Trophoblast cell (in vitro differentiated cells and primary cell): ENCODE measurements at regions not wholly inside any gene's neighbourhood (a gene's known extent, or its start where the extent isn't known, plus 50 kb on each side); places are given as distances from the start of the nearest gene placed in this dataset.

Source experiments
- DNase-seq, 2 donors: peaks; one replicate each; pipeline ENCODE4 v3.0.0-alpha.2; 2016
- H2AFZ ChIP-seq: 2 replicates; pipeline ENCODE4 v1.6.1; 2013; ENCODE audit warnings: low read length, moderate library complexity, mild to moderate bottlenecking; ENCODE audit not compliant: insufficient read depth, poor library complexity
- H2AK5ac ChIP-seq: 2 replicates; pipeline ENCODE4 v1.6.1; 2013; ENCODE audit warnings: mild to moderate bottlenecking, low read length
- H2BK120ac ChIP-seq: 2 replicates; pipeline ENCODE4 v1.6.1; 2013; ENCODE audit warnings: low read length, mild to moderate bottlenecking, moderate library complexity; ENCODE audit not compliant: insufficient read depth, poor library complexity
- H2BK12ac ChIP-seq: 2 replicates; pipeline ENCODE4 v1.6.1; 2013; ENCODE audit warnings: mild to moderate bottlenecking, low read length, moderate library complexity
- H2BK5ac ChIP-seq: 2 replicates; pipeline ENCODE4 v1.6.1; 2013; ENCODE audit warnings: low read length, low read depth, moderate library complexity, mild to moderate bottlenecking; ENCODE audit not compliant: poor library complexity
- H3K14ac ChIP-seq: 2 replicates; pipeline ENCODE4 v1.6.1; 2013; ENCODE audit warnings: mild to moderate bottlenecking, low read length
- H3K18ac ChIP-seq: 2 replicates; pipeline ENCODE4 v1.6.1; 2013; ENCODE audit warnings: mild to moderate bottlenecking, low read length
- H3K23ac ChIP-seq: 2 replicates; pipeline ENCODE4 v1.6.1; 2013; ENCODE audit warnings: low read length
- H3K27ac ChIP-seq: 2 replicates; pipeline ENCODE4 v1.5.1; 2013; ENCODE audit warnings: low read depth, mild to moderate bottlenecking, inconsistent platforms, low read length, moderate library complexity
- H3K27me3 ChIP-seq: 2 replicates; pipeline ENCODE4 v1.6.1; 2013; ENCODE audit warnings: inconsistent platforms, mild to moderate bottlenecking, low read length, moderate library complexity; ENCODE audit not compliant: insufficient read depth
- H3K36me3 ChIP-seq, 2 experiments: 1 replicate in 1 of 2; 2 replicates in 1 of 2; pipeline ENCODE4 v1.6.1; 2013; ENCODE audit warnings: low read length in 2 of 2, mild to moderate bottlenecking in 2 of 2, moderate library complexity in 1 of 2; ENCODE audit not compliant: insufficient read depth in 2 of 2, control insufficient read depth in 1 of 2
- H3K4ac ChIP-seq: 2 replicates; pipeline ENCODE4 v1.6.1; 2013; ENCODE audit warnings: low read depth, mild to moderate bottlenecking, low read length, moderate library complexity
- H3K4me1 ChIP-seq, 2 experiments: 1 replicate in 1 of 2; 2 replicates in 1 of 2; pipeline ENCODE4 v1.6.1; 2013; ENCODE audit warnings: low read length in 2 of 2, mild to moderate bottlenecking in 2 of 2, moderate library complexity in 1 of 2; ENCODE audit not compliant: insufficient read depth in 2 of 2, control insufficient read depth in 1 of 2
- H3K4me2 ChIP-seq: 2 replicates; pipeline ENCODE4 v1.6.1; 2013; ENCODE audit warnings: inconsistent platforms, mild to moderate bottlenecking, low read length, moderate library complexity
- H3K4me3 ChIP-seq: 2 replicates; pipeline ENCODE4 v1.5.1; 2013; ENCODE audit warnings: mild to moderate bottlenecking, low read depth, low read length, inconsistent platforms
- H3K79me1 ChIP-seq: one replicate; pipeline ENCODE4 v1.6.1; 2013; ENCODE audit warnings: low read length
- H3K79me2 ChIP-seq: 2 replicates; pipeline ENCODE4 v1.6.1; 2013; ENCODE audit warnings: low read length, mild to moderate bottlenecking; ENCODE audit not compliant: control insufficient read depth, insufficient read depth, poor library complexity
- H3K9ac ChIP-seq: 2 replicates; pipeline ENCODE4 v1.6.1; 2013; ENCODE audit warnings: mild to moderate bottlenecking, low read length
- H3K9me3 ChIP-seq: 2 replicates; pipeline ENCODE4 v1.6.1; 2013; ENCODE audit warnings: low read depth, mild to moderate bottlenecking, control low read depth, inconsistent platforms, low read length; ENCODE audit not compliant: insufficient read depth
- H4K12ac ChIP-seq: 2 replicates; pipeline ENCODE4 v1.6.1; 2013; ENCODE audit warnings: low read depth, mild to moderate bottlenecking, low read length, moderate library complexity
- H4K8ac ChIP-seq: 2 replicates; pipeline ENCODE4 v1.6.1; 2013; ENCODE audit warnings: low read depth, mild to moderate bottlenecking, low read length, moderate library complexity
- H4K91ac ChIP-seq: one replicate; pipeline ENCODE4 v1.6.1; 2013; ENCODE audit warnings: low read depth, mild to moderate bottlenecking, low read length, moderate library complexity
- WGBS: extraction: QIAGEN DNeasy Blood & Tissue Kit; methylation state at CpG from one replicate; pipeline ENCODE4 v1.1.7; 2013; ENCODE audit warnings: missing lambda C conversion rate; ENCODE audit not compliant: insufficient read length, insufficient coverage; ENCODE audit errors: extremely low coverage; 5-methylcytosine and 5-hydroxymethylcytosine counted together

GRCh38 chr18:38526922-38527321, 961.3 kb upstream of the CELF4 start:
- Histone ChIP-seq H3K4me3 (no peak overlapping the region), H3K4ac (no peak overlapping the region), H2BK12ac (no peak overlapping the region), H3K9ac (no peak overlapping the region), H3K36me3 (no peaks in the 10 kb centered on the region), H3K9me3 (no peaks in the 10 kb centered on the region), H3K27ac (no peak overlapping the region), H4K12ac (no peak overlapping the region), H2AFZ (no peak overlapping the region), H3K79me1 (no peaks in the 10 kb centered on the region), H3K27me3 (no peaks in the 10 kb centered on the region), H3K23ac (no peak overlapping the region), H3K4me1 (no peaks in the 10 kb centered on the region), H4K8ac (no peak overlapping the region), H3K79me2 (no peaks in the 10 kb centered on the region), H3K18ac (no peak overlapping the region), H2AK5ac (no peak overlapping the region), H4K91ac (no peak overlapping the region), H3K4me2 (no peak overlapping the region), H2BK5ac (no peak overlapping the region), H2BK120ac (no peak overlapping the region), H3K14ac (no peak overlapping the region)
- DNase-seq = no peak

GRCh38 chr18:38525039-38525438, 959.4 kb upstream of the CELF4 start:
- no peak overlapping the region for H3K4me3 ChIP-seq
- no peak overlapping the region for H3K18ac ChIP-seq
- WGBS = no CpG with 5 or more reads among the region's 5 CpGs
- no peak overlapping the region for H3K23ac ChIP-seq
- H3K79me2 ChIP-seq = no peaks in the 10 kb centered on the region
- H3K27me3 ChIP-seq = no peaks in the 10 kb centered on the region
- no peak overlapping the region for H4K91ac ChIP-seq
- H2BK12ac ChIP-seq = no peak overlapping the region
- H3K4me1 ChIP-seq = no peaks in the 10 kb centered on the region
- no peak overlapping the region for H3K27ac ChIP-seq
- no peaks in the 10 kb centered on the region for H3K36me3 ChIP-seq
- no peak overlapping the region for H3K4ac ChIP-seq
- H3K9me3 ChIP-seq = no peaks in the 10 kb centered on the region
- no peak for DNase-seq
- H2BK120ac ChIP-seq = no peak overlapping the region
- no peak overlapping the region for H4K12ac ChIP-seq
- H2BK5ac ChIP-seq = no peak overlapping the region
- H2AFZ ChIP-seq = no peak overlapping the region
- H3K14ac ChIP-seq = no peak overlapping the region
- H3K79me1 ChIP-seq = no peaks in the 10 kb centered on the region
- no peak overlapping the region for H3K9ac ChIP-seq
- H4K8ac ChIP-seq = no peak overlapping the region
- H2AK5ac ChIP-seq = no peak overlapping the region
- no peak overlapping the region for H3K4me2 ChIP-seq

- Histone ChIP-seq H3K4ac (no peak overlapping the region), H3K4me1 (peaks cover 0 to 6% of the 10 kb centered on the region in 2 experiments), H3K27me3 (no peaks in the 10 kb centered on the region), H3K18ac (no peak overlapping the region), H3K9me3 (no peaks in the 10 kb centered on the region), H4K8ac (no peak overlapping the region), H2BK12ac (no peak overlapping the region), H3K79me1 (no peaks in the 10 kb centered on the region), H3K36me3 (no peaks in the 10 kb centered on the region), H4K91ac (no peak overlapping the region), H3K79me2 (no peaks in the 10 kb centered on the region), H4K12ac (no peak overlapping the region), H2AFZ (no peak overlapping the region), H2BK5ac (no peak overlapping the region), H3K27ac (no peak overlapping the region), H3K9ac (no peak overlapping the region), H2AK5ac (no peak overlapping the region), H3K23ac (no peak overlapping the region), H3K4me3 (no peak overlapping the region), H2BK120ac (no peak overlapping the region), H3K14ac (no peak overlapping the region), H3K4me2 (no peak overlapping the region)
- no CpG with 5 or more reads among the region's 5 CpGs for WGBS
- DNase-seq = no peak
Observed at GRCh38 chr18:38520786-38521185, 955.2 kb upstream of the CELF4 start.

GRCh38 chr18:38502539-38502938, 936.9 kb upstream of the CELF4 start:
- H4K8ac ChIP-seq = no peak overlapping the region
- H3K4me3 ChIP-seq = no peak overlapping the region
- H3K4me1 ChIP-seq = no peaks in the 10 kb centered on the region
- H2BK12ac ChIP-seq = no peak overlapping the region
- no peak overlapping the region for H3K4ac ChIP-seq
- H3K9ac ChIP-seq = no peak overlapping the region
- no peak overlapping the region for H3K4me2 ChIP-seq
- H4K91ac ChIP-seq = no peak overlapping the region
- H2BK120ac ChIP-seq = no peak overlapping the region
- no CpG with 5 or more reads among the region's 1 CpG for WGBS
- H2AFZ ChIP-seq = no peak overlapping the region
- no peak overlapping the region for H3K18ac ChIP-seq
- no peak overlapping the region for H3K27ac ChIP-seq
- H2BK5ac ChIP-seq = no peak overlapping the region
- no peaks in the 10 kb centered on the region for H3K36me3 ChIP-seq
- no peaks in the 10 kb centered on the region for H3K9me3 ChIP-seq
- DNase-seq = no peak
- H3K79me2 ChIP-seq = no peaks in the 10 kb centered on the region
- H3K79me1 ChIP-seq = no peaks in the 10 kb centered on the region
- no peak overlapping the region for H4K12ac ChIP-seq
- no peak overlapping the region for H3K14ac ChIP-seq
- no peak overlapping the region for H3K23ac ChIP-seq
- no peak overlapping the region for H2AK5ac ChIP-seq
- H3K27me3 ChIP-seq = no peaks in the 10 kb centered on the region
